Smooth muscle cell (in vitro differentiated cells): ENCODE measurements at regions not wholly inside any gene's neighbourhood (a gene's known extent, or its start where the extent isn't known, plus 50 kb on each side); places are given as distances from the start of the nearest gene placed in this dataset.

Experiments used
- DNase-seq: peaks from one replicate; lab custom pipeline; 2025; ENCODE audit not compliant: unreplicated experiment; lab: John Stamatoyannopoulos, UW
- H2AFZ ChIP-seq: fragments of 200-600 bp; sonication (generic); 2 replicates; pipeline ENCODE4 v1.6.0; 2016; ENCODE audit warnings: antibody characterized with exemption, low read depth, mild to moderate bottlenecking
- H3F3A ChIP-seq: fragments of 200-600 bp; sonication (generic); 2 replicates; pipeline ENCODE4 v1.6.0; 2017; ENCODE audit warnings: antibody characterized with exemption, low read depth
- H3K27ac ChIP-seq: fragments of 200-600 bp; sonication (generic); 2 replicates; pipeline ENCODE4 v1.5.1; 2016; ENCODE audit warnings: low read depth, mild to moderate bottlenecking
- H3K27me3 ChIP-seq: fragments of 200-600 bp; sonication (generic); 2 replicates; pipeline ENCODE4 v1.6.1; 2016; ENCODE audit warnings: low read depth, mild to moderate bottlenecking
- H3K36me3 ChIP-seq: fragments of 200-600 bp; sonication (generic); 2 replicates; pipeline ENCODE4 v1.5.1; 2016; ENCODE audit warnings: low read depth
- H3K4me1 ChIP-seq: fragments of 200-600 bp; sonication (generic); 2 replicates; pipeline ENCODE4 v1.5.1; 2016; ENCODE audit warnings: low read depth
- H3K4me2 ChIP-seq: fragments of 200-600 bp; sonication (generic); 2 replicates; pipeline ENCODE4 v1.6.0; 2016; ENCODE audit warnings: mild to moderate bottlenecking
- H3K4me3 ChIP-seq: fragments of 200-600 bp; sonication (generic); 2 replicates; pipeline ENCODE4 v1.5.1; 2016; ENCODE audit warnings: mild to moderate bottlenecking
- H3K79me2 ChIP-seq: fragments of 200-600 bp; sonication (generic); 2 replicates; pipeline ENCODE4 v1.6.0; 2016; ENCODE audit warnings: low read depth, mild to moderate bottlenecking
- H3K9ac ChIP-seq: fragments of 200-600 bp; sonication (generic); 2 replicates; pipeline ENCODE4 v1.6.0; 2016; ENCODE audit warnings: low read depth
- H3K9me3 ChIP-seq: fragments of 200-600 bp; sonication (generic); replicated peaks from 2 replicates; pipeline ENCODE4 v1.5.1; 2016; ENCODE audit warnings: low read depth
- H4K20me1 ChIP-seq: fragments of 200-600 bp; sonication (generic); 2 replicates; pipeline ENCODE4 v1.6.0; 2016; ENCODE audit warnings: low read depth
- WGBS: methylation state at CpG from one replicate; pipeline ENCODE4 v1.1.7; 2016; ENCODE audit warnings: low lambda C conversion rate; 5-methylcytosine and 5-hydroxymethylcytosine counted together
- TF ChIP-seq, protein P1 (sequence below): fragments of 200-600 bp; sonication (generic); IDR thresholded peaks from 2 replicates; pipeline ENCODE4 v1.5.1; 2017; ENCODE audit warnings: borderline replicate concordance, mild to moderate bottlenecking, antibody characterized with exemption; ENCODE audit not compliant: insufficient read depth, poor library complexity, severe bottlenecking

DNA sequence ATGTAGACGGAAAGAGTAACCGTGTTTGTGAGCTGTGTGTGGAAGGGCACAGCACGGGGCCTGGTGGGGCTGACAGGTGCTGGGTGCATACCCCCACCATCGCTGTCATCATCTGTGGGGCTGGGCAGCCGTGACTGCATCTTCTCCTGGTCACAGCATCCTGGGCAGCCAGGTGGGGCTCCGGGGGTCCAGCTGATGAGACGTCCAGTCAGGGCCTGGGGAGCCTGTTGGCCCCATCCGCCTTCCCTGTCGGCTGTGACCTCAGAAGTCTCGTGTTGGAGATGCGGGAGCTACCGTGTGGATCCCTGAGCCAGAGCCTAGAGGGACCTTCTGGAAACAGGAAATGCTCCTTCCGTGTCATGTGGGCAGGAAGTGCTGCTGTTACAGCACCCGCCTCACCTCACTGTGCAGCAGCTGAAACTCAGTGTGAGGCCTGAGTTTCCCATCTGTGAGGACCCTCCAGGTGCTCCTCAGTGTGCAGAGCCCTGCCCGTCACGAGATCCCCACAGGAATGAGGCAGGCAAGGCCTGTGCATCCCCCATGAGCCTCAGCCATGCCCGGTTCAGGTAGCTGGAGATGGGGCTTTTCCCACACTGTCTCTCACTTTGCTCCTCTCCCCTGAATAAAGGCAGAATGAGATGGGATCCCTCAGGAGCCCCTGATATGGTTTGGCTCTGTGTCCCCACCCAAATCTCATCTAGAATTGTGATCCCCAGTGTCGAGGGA, 108.7 kb downstream of the ERMARD start:
- H4K20me1 ChIP-seq, result no peaks in the 10 kb centered on the region
- no peak overlapping the region for H2AFZ ChIP-seq
- H3F3A ChIP-seq, result no peaks in the 10 kb centered on the region
- H3K9me3 ChIP-seq, result no peaks in the 10 kb centered on the region
- H3K4me1 ChIP-seq, result no peaks in the 10 kb centered on the region
- H3K79me2 ChIP-seq, result no peaks in the 10 kb centered on the region
- WGBS, result 90% methylated on average over 18 of the region's 18 CpGs
- TF ChIP-seq, protein P1, sequence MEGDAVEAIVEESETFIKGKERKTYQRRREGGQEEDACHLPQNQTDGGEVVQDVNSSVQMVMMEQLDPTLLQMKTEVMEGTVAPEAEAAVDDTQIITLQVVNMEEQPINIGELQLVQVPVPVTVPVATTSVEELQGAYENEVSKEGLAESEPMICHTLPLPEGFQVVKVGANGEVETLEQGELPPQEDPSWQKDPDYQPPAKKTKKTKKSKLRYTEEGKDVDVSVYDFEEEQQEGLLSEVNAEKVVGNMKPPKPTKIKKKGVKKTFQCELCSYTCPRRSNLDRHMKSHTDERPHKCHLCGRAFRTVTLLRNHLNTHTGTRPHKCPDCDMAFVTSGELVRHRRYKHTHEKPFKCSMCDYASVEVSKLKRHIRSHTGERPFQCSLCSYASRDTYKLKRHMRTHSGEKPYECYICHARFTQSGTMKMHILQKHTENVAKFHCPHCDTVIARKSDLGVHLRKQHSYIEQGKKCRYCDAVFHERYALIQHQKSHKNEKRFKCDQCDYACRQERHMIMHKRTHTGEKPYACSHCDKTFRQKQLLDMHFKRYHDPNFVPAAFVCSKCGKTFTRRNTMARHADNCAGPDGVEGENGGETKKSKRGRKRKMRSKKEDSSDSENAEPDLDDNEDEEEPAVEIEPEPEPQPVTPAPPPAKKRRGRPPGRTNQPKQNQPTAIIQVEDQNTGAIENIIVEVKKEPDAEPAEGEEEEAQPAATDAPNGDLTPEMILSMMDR, result no peak
- no peak overlapping the region for H3K27ac ChIP-seq
- no peak for DNase-seq
- H3K4me3 ChIP-seq, result no peak overlapping the region
- no peaks in the 10 kb centered on the region for H3K27me3 ChIP-seq
- H3K9ac ChIP-seq, result no peak overlapping the region
- H3K4me2 ChIP-seq, result no peak overlapping the region
- no peaks in the 10 kb centered on the region for H3K36me3 ChIP-seq

- H3K4me1 ChIP-seq, result no peaks in the 10 kb centered on the region
- 97% methylated on average over 7 of the region's 7 CpGs for WGBS
- H3K4me3 ChIP-seq, result no peak overlapping the region
- H3K4me2 ChIP-seq, result no peak overlapping the region
- no peaks in the 10 kb centered on the region for H3K79me2 ChIP-seq
- no peaks in the 10 kb centered on the region for H3F3A ChIP-seq
- no peaks in the 10 kb centered on the region for H3K9me3 ChIP-seq
- H2AFZ ChIP-seq, result no peak overlapping the region
- H3K9ac ChIP-seq, result no peak overlapping the region
- H3K27me3 ChIP-seq, result no peaks in the 10 kb centered on the region
- DNase-seq, result no peak
- no peak overlapping the region for H3K27ac ChIP-seq
- TF ChIP-seq, protein P1, result no peak
- no peaks in the 10 kb centered on the region for H4K20me1 ChIP-seq
- no peaks in the 10 kb centered on the region for H3K36me3 ChIP-seq
Observed at GRCh38 chr6:169859401-169859977, 108.1 kb downstream of the ERMARD start.

DNA sequence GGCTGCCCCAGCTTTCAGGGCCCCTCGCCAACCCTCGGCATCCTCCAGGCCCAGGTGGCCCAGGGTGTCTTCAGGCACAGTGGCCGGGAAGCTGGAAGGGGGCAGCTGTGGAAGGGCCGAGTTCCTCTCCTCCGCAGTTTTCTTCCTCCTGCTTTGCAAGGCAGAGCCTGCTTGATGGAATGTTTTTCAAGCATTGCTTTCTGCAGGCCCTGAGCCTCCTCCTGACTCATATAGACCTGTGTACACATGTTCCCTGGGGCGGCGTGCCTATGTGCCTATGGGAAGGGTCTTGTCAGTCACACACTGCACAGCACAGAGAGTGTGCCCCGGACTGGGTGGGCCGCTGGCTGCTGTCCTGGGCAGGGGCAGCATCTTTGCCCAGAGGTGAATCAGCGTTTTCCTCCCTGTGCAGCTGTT, 107.5 kb downstream of the ERMARD start:
- Histone ChIP-seq H3K4me1 (no peaks in the 10 kb centered on the region), H3K27ac (no peak overlapping the region), H3K79me2 (no peaks in the 10 kb centered on the region), H3F3A (no peaks in the 10 kb centered on the region), H3K4me3 (no peak overlapping the region), H3K36me3 (no peaks in the 10 kb centered on the region), H3K9ac (no peak overlapping the region), H2AFZ (no peak overlapping the region), H3K9me3 (no peaks in the 10 kb centered on the region), H3K4me2 (no peak overlapping the region), H4K20me1 (no peaks in the 10 kb centered on the region), H3K27me3 (no peaks in the 10 kb centered on the region)
- TF ChIP-seq, protein P1, result no peak
- no peak for DNase-seq
- 93% methylated on average over 10 of the region's 10 CpGs for WGBS
